ENCODE measurements at regions not wholly inside any gene's neighbourhood (a gene's known extent, or its start where the extent isn't known, plus 50 kb on each side); places are given as distances from the start of the nearest gene placed in this dataset.

- DNase-seq (ENCODE audit: low spot score in 2 of 2) = no peak
- no peak for FAIRE-seq
Measured at GRCh38 chr11:70517988-70518907, 119.9 kb downstream of the CTTN start.

GRCh38 chr11:70519117-70519516, 120.8 kb downstream of the CTTN start:
- no peak for FAIRE-seq

GRCh38 chr11:70521475-70522308, 123.4 kb downstream of the CTTN start:
- FAIRE-seq = no peak
- peak in 1 of 2 donors; percentile 53 for DNase-seq (ENCODE audit: low spot score in 2 of 2)

More at GRCh38 chr11:70519117-70519516, 120.8 kb downstream of the CTTN start:
- DNase-seq (ENCODE audit: low spot score in 2 of 2) = no peak

- FAIRE-seq (no peak), DNase-seq (ENCODE audit: low spot score in 2 of 2) (no peak)
Measured at GRCh38 chr11:70522309-70522592, 123.9 kb downstream of the CTTN start.

GRCh38 chr11:70522593-70523311, 124.4 kb downstream of the CTTN start:
- DNase-seq (ENCODE audit: low spot score in 2 of 2) = peak in 1 of 2 donors; percentile 26
- no peak for FAIRE-seq

GRCh38 chr11:70523384-70524095, 125.2 kb downstream of the CTTN start:
- FAIRE-seq (no peak), DNase-seq (ENCODE audit: low spot score in 2 of 2) (peak in 1 of 2 donors; percentile 6)

GRCh38 chr11:70524096-70524922, 126.0 kb downstream of the CTTN start:
- FAIRE-seq = no peak
- no peak for DNase-seq (ENCODE audit: low spot score in 2 of 2)

GRCh38 chr11:70525006-70525405, 126.7 kb downstream of the CTTN start:
- FAIRE-seq (no peak), DNase-seq (ENCODE audit: low spot score in 2 of 2) (no peak)

GRCh38 chr11:70525466-70525865, 127.1 kb downstream of the CTTN start:
- DNase-seq (ENCODE audit: low spot score in 2 of 2) (no peak), FAIRE-seq (no peak)

- DNase-seq (ENCODE audit: low spot score in 2 of 2) (no peak), FAIRE-seq (no peak)
Measured at GRCh38 chr11:70526116-70527045, 128.1 kb downstream of the CTTN start.

- FAIRE-seq (no peak), DNase-seq (ENCODE audit: low spot score in 2 of 2) (no peak)
Measured at GRCh38 chr11:70527046-70527395, 128.7 kb downstream of the CTTN start.

GRCh38 chr11:70527429-70528045, 129.2 kb downstream of the CTTN start:
- FAIRE-seq (no peak), DNase-seq (ENCODE audit: low spot score in 2 of 2) (no peak)

- no peak for FAIRE-seq
Measured at GRCh38 chr11:70528046-70528793, 129.9 kb downstream of the CTTN start.

GRCh38 chr11:70528794-70529580, 130.7 kb downstream of the CTTN start:
- DNase-seq (ENCODE audit: low spot score in 2 of 2) (no peak), FAIRE-seq (no peak)

More at GRCh38 chr11:70528046-70528793, 129.9 kb downstream of the CTTN start:
- DNase-seq (ENCODE audit: low spot score in 2 of 2) = no peak

- no peak for FAIRE-seq
- no peak for DNase-seq (ENCODE audit: low spot score in 2 of 2)
Measured at GRCh38 chr11:70530010-70530409, 131.7 kb downstream of the CTTN start.

- no peak for FAIRE-seq
- DNase-seq (ENCODE audit: low spot score in 2 of 2) = no peak
Measured at GRCh38 chr11:70530629-70531185, 132.4 kb downstream of the CTTN start.
